K562 (cell line): ENCODE measurements at regions not wholly inside any gene's neighbourhood (a gene's known extent, or its start where the extent isn't known, plus 50 kb on each side); places are given as distances from the start of the nearest gene placed in this dataset.

Experiments
- ATAC-seq: fragments of 200-7000 bp; cut with Tn5 transposase; 3 replicates; pipeline ENCODE4 v1.9.1; 2020; ENCODE audit warnings: moderate library complexity
- BruUV-seq: library from RNA; stranded (reverse); fragments of 400-500 nt; replicated peaks from 2 replicates; lab custom pipeline; 2021; lab: Mats Ljungman, UMichigan
- CTCF ChIA-PET: fragments of 300-600 bp; formaldehyde crosslinking; extraction: SDS; loops from one replicate; lab custom pipeline; 2021; ENCODE audit warnings: low intra/inter-chr PET ratio; lab: Yijun Ruan, JAX
- POLR2A ChIA-PET: fragments of 300-600, 350-650 bp; sonication (Branson Sonifier 250); formaldehyde crosslinking; extraction: SDS; loops from one replicate; lab custom pipeline; 2021; ENCODE audit warnings: antibody characterized with exemption, inconsistent platforms; lab: Yijun Ruan, JAX
- DNase-seq, 4 experiments: peaks; one replicate each; pipeline versions ENCODE4 v3.0.0 to v3.0.0-alpha.2; 2011 to 2018; ENCODE audit warnings: low spot score in 3 of 4, mixed read lengths in 3 of 4; ENCODE audit errors: extremely low read depth in 1 of 4
- FAIRE-seq: peaks from 2 replicates; lab custom pipeline; 2011; peaks lifted over from hg19 to GRCh38; lab: Jason Lieb, UNC
- H2AFZ ChIP-seq: 2 replicates; pipeline ENCODE4 v1.6.0; 2011; ENCODE audit warnings: low read depth, low read length, control low read depth, inconsistent platforms
- H3K27ac ChIP-seq: fragments of 200-600 bp; 3 replicates; pipeline ENCODE4 v1.8.0; 2011; ENCODE audit warnings: low read depth, mild to moderate bottlenecking, control low read depth, inconsistent platforms, low read length, moderate library complexity, mixed read lengths; ENCODE audit errors: extremely low read depth
- H3K27me3 ChIP-seq, 2 experiments: fragments of 300-600 bp in 1 of 2; 2 replicates in 1 of 2; 3 replicates in 1 of 2; pipeline versions ENCODE4 v1.6.0 to v1.8.0; 2011; ENCODE audit warnings: inconsistent platforms in 2 of 2, low read length in 2 of 2, mild to moderate bottlenecking in 1 of 2, mixed read lengths in 1 of 2, moderate library complexity in 1 of 2; ENCODE audit not compliant: control insufficient read depth in 2 of 2, insufficient read depth in 2 of 2
- H3K36me3 ChIP-seq: fragments of 300-600 bp; 3 replicates; pipeline ENCODE4 v1.8.0; 2011; ENCODE audit warnings: mild to moderate bottlenecking, low read length, inconsistent platforms; ENCODE audit not compliant: control insufficient read depth, insufficient read depth
- H3K4me1 ChIP-seq, 2 experiments: fragments of 200-600 bp in 1 of 2; replicated peaks in 1 of 2; 2 replicates in 1 of 2; 3 replicates in 1 of 2; pipeline versions ENCODE4 v1.5.1 to v1.8.0; 2011; ENCODE audit warnings: inconsistent platforms in 2 of 2, low read length in 2 of 2, mild to moderate bottlenecking in 1 of 2, mixed read lengths in 1 of 2, moderate library complexity in 1 of 2; ENCODE audit not compliant: control insufficient read depth in 2 of 2, insufficient read depth in 2 of 2
- H3K4me2 ChIP-seq: 2 replicates; pipeline ENCODE4 v1.6.1; 2011; ENCODE audit warnings: low read length, control low read depth, inconsistent platforms, mixed read lengths; ENCODE audit not compliant: insufficient read depth
- H3K4me3 ChIP-seq: fragments of 200-600 bp; sonication (generic), shearing (Covaris generic); 2 replicates; pipeline ENCODE4 v1.5.1; 2016; ENCODE audit warnings: control low read depth, inconsistent platforms
- H3K79me2 ChIP-seq: fragments of 200-600 bp; 3 replicates; pipeline ENCODE4 v1.8.0; 2011; ENCODE audit warnings: low read length, inconsistent platforms; ENCODE audit not compliant: control insufficient read depth, insufficient read depth
- H3K9ac ChIP-seq, 2 experiments: 2 replicates each; pipeline versions ENCODE4 v1.6.0 to v1.6.1; 2011; ENCODE audit warnings: low read depth in 2 of 2, low read length in 2 of 2, control low read depth in 1 of 2, inconsistent platforms in 1 of 2, mild to moderate bottlenecking in 1 of 2, mixed read lengths in 1 of 2; ENCODE audit not compliant: insufficient read depth in 1 of 2
- H3K9me1 ChIP-seq: one replicate; pipeline ENCODE4 v1.6.0; 2011; ENCODE audit warnings: inconsistent platforms, mild to moderate bottlenecking, low read length, moderate library complexity; ENCODE audit not compliant: control insufficient read depth, insufficient read depth
- H3K9me3 ChIP-seq: replicated peaks from 2 replicates; pipeline ENCODE4 v1.5.1; 2011; ENCODE audit warnings: low read depth, low read length, inconsistent platforms; ENCODE audit not compliant: control insufficient read depth, insufficient read depth
- H4K20me1 ChIP-seq: replicated peaks from 2 replicates; pipeline ENCODE4 v1.6.1; 2011; ENCODE audit warnings: low read length, inconsistent platforms, mixed read lengths; ENCODE audit not compliant: control insufficient read depth, insufficient read depth
- BRD4 ChIP-seq: fragments of 200-600 bp; sonication (generic); IDR thresholded peaks from 2 replicates; pipeline ENCODE4 v1.6.1; 2017; ENCODE audit warnings: inconsistent platforms
- CHD1 ChIP-seq: fragments of 200-600 bp; sonication (generic); IDR thresholded peaks from one replicate; pipeline ENCODE4 v1.6.1; 2012; ENCODE audit warnings: mild to moderate bottlenecking, moderate library complexity, low read length, inconsistent platforms
- GABPA ChIP-seq: fragments of 200-800 bp; sonication (Bioruptor generic); conservative IDR thresholded peaks from 2 replicates; pipeline ENCODE4 v1.6.1; 2016; ENCODE audit warnings: low read depth, missing genetic modification characterization, missing compliant biosample characterization
- GABPB1 ChIP-seq: sonication (generic); formaldehyde crosslinking; IDR thresholded peaks from 2 replicates; pipeline ENCODE4 v1.8.0; 2022; ENCODE audit warnings: mild to moderate bottlenecking, missing genetic modification reagents
- ILF3 ChIP-seq: fragments of 450-650 bp; IDR thresholded peaks from 2 replicates; pipeline ENCODE4 v1.6.1; 2018; ENCODE audit warnings: antibody characterized with exemption, mild to moderate bottlenecking, moderate library complexity, borderline replicate concordance
- MAFF ChIP-seq: IDR thresholded peaks from 2 replicates; pipeline ENCODE4 v1.6.1; 2012; ENCODE audit warnings: low read length, improper control_type of control experiment
- MCM5 ChIP-seq: fragments of 450-650 bp; IDR thresholded peaks from 2 replicates; pipeline ENCODE4 v1.6.1; 2016; ENCODE audit warnings: low read depth
- U2AF2 ChIP-seq: fragments of 200-400 bp; formaldehyde crosslinking; optimal IDR thresholded peaks from 2 replicates; pipeline ENCODE3; 2017; ENCODE audit warnings: low read depth, mild to moderate bottlenecking, low read length
- ZNF232 ChIP-seq: sonication (generic); formaldehyde crosslinking; IDR thresholded peaks from 2 replicates; pipeline ENCODE4 v1.8.0; 2022; ENCODE audit warnings: mild to moderate bottlenecking, missing genetic modification reagents
- WGBS: fragments of 100-300 bp; shearing (Covaris generic); methylation state at CpG from one replicate; pipeline ENCODE4 v1.1.6; 2016; ENCODE audit warnings: low coverage, mixed read lengths; ENCODE audit not compliant: insufficient coverage; ENCODE audit errors: missing lambda C conversion rate; 5-methylcytosine and 5-hydroxymethylcytosine counted together
- in situ Hi-C: fragments of 300-500 bp; cut with MboI; formaldehyde crosslinking; loops from 4 replicates; pipeline ENCODE4 v1.15.0; 2018; ENCODE audit warnings: inconsistent platforms, mixed read lengths
- intact Hi-C: fragments of 100-400 bp; cut with micrococcal nuclease; formaldehyde crosslinking; loops from 2 replicates; pipeline ENCODE4 v1.14.2; 2022
- TF ChIP-seq, protein P1 (sequence below): fragments of 250-450 bp; sonication (Bioruptor Pico); IDR thresholded peaks from 2 replicates; pipeline ENCODE4 v1.5.0; 2021; ENCODE audit warnings: mild to moderate bottlenecking, borderline replicate concordance
- TF ChIP-seq, protein P2 (sequence below): fragments of 450-650 bp; IDR thresholded peaks from 2 replicates; pipeline ENCODE4 v1.6.1; 2016; ENCODE audit warnings: low read depth
- TF ChIP-seq, protein P3 (sequence below), 2 experiments: fragments of 450-650 bp; IDR thresholded peaks; 2 replicates each; pipeline ENCODE4 v1.6.1; 2016

DNA sequence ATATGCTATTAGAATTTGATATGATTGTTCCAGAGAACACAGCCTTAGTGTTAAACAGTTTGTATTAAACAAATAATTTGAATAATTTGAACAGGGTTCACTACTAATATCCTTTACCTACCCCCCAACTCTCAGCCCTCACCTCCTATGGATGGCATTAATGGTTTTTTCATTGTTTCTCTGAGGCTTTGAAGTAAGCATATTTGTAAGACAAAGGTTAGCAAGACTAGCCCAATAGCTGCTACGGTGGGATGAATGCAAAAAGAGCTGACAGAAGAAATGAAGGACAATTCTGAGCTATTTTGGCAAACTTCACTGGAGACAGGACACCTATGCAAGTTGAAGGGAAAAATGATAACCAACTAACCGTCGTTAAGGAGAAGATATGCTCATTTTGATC is 61.6 kb downstream of the ARL4A start:
- H3K4me1 ChIP-seq, result peaks cover 0 to 10% of the 10 kb centered on the region in 2 experiments; a peak in 3 of 5 replicates
- no peak overlapping the region for H3K4me3 ChIP-seq
- H4K20me1 ChIP-seq, result no peaks in the 10 kb centered on the region
- no peak overlapping the region for H3K27ac ChIP-seq
- H2AFZ ChIP-seq, result peak overlapping the region; percentile 53
- H3K9me3 ChIP-seq, result no peaks in the 10 kb centered on the region
- WGBS, result 58% methylated on average over 3 of the region's 3 CpGs
- in situ Hi-C loops (no loop called here), intact Hi-C loops (no loop called here)
- peaks cover 4% of the 10 kb centered on the region; the same call in 1 of the 3 replicates for H3K79me2 ChIP-seq
- DNase-seq (no peak), FAIRE-seq (no peak), ATAC-seq (no peak)
- H3K4me2 ChIP-seq, result no peak overlapping the region
- no TSS peak for BruUV-seq
- H3K27me3 ChIP-seq, result no peaks in the 10 kb centered on the region
- H3K9me1 ChIP-seq, result no peaks in the 10 kb centered on the region
- CTCF ChIA-PET, result no interaction called here
- H3K9ac ChIP-seq, result no peak overlapping the region
- H3K36me3 ChIP-seq, result no peaks in the 10 kb centered on the region
- POLR2A ChIA-PET, result interaction anchor here (0.8 to 1.9 kb wide), 4 partner anchors 9 to 48 kb away, joined by 3 to 5 read pairs (median 3); no protein-coding TSS in a partner anchor
- no peak for TF ChIP-seq MAFF
- no peak for TF ChIP-seq GABPB1 (CRISPR knock-in tag)
- no peak for TF ChIP-seq ZNF232 (CRISPR knock-in tag)
- no peak for TF ChIP-seq CHD1
- TF ChIP-seq GABPA (tag), result no peak
- TF ChIP-seq, protein P1, sequence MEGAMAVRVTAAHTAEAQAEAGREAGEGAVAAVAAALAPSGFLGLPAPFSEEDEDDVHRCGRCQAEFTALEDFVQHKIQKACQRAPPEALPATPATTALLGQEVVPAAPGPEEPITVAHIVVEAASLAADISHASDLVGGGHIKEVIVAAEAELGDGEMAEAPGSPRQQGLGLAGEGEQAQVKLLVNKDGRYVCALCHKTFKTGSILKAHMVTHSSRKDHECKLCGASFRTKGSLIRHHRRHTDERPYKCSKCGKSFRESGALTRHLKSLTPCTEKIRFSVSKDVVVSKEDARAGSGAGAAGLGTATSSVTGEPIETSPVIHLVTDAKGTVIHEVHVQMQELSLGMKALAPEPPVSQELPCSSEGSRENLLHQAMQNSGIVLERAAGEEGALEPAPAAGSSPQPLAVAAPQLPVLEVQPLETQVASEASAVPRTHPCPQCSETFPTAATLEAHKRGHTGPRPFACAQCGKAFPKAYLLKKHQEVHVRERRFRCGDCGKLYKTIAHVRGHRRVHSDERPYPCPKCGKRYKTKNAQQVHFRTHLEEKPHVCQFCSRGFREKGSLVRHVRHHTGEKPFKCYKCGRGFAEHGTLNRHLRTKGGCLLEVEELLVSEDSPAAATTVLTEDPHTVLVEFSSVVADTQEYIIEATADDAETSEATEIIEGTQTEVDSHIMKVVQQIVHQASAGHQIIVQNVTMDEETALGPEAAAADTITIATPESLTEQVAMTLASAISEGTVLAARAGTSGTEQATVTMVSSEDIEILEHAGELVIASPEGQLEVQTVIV (CRISPR knock-in tag), result no peak
- TF ChIP-seq U2AF2, result no peak
- TF ChIP-seq, protein P2, sequence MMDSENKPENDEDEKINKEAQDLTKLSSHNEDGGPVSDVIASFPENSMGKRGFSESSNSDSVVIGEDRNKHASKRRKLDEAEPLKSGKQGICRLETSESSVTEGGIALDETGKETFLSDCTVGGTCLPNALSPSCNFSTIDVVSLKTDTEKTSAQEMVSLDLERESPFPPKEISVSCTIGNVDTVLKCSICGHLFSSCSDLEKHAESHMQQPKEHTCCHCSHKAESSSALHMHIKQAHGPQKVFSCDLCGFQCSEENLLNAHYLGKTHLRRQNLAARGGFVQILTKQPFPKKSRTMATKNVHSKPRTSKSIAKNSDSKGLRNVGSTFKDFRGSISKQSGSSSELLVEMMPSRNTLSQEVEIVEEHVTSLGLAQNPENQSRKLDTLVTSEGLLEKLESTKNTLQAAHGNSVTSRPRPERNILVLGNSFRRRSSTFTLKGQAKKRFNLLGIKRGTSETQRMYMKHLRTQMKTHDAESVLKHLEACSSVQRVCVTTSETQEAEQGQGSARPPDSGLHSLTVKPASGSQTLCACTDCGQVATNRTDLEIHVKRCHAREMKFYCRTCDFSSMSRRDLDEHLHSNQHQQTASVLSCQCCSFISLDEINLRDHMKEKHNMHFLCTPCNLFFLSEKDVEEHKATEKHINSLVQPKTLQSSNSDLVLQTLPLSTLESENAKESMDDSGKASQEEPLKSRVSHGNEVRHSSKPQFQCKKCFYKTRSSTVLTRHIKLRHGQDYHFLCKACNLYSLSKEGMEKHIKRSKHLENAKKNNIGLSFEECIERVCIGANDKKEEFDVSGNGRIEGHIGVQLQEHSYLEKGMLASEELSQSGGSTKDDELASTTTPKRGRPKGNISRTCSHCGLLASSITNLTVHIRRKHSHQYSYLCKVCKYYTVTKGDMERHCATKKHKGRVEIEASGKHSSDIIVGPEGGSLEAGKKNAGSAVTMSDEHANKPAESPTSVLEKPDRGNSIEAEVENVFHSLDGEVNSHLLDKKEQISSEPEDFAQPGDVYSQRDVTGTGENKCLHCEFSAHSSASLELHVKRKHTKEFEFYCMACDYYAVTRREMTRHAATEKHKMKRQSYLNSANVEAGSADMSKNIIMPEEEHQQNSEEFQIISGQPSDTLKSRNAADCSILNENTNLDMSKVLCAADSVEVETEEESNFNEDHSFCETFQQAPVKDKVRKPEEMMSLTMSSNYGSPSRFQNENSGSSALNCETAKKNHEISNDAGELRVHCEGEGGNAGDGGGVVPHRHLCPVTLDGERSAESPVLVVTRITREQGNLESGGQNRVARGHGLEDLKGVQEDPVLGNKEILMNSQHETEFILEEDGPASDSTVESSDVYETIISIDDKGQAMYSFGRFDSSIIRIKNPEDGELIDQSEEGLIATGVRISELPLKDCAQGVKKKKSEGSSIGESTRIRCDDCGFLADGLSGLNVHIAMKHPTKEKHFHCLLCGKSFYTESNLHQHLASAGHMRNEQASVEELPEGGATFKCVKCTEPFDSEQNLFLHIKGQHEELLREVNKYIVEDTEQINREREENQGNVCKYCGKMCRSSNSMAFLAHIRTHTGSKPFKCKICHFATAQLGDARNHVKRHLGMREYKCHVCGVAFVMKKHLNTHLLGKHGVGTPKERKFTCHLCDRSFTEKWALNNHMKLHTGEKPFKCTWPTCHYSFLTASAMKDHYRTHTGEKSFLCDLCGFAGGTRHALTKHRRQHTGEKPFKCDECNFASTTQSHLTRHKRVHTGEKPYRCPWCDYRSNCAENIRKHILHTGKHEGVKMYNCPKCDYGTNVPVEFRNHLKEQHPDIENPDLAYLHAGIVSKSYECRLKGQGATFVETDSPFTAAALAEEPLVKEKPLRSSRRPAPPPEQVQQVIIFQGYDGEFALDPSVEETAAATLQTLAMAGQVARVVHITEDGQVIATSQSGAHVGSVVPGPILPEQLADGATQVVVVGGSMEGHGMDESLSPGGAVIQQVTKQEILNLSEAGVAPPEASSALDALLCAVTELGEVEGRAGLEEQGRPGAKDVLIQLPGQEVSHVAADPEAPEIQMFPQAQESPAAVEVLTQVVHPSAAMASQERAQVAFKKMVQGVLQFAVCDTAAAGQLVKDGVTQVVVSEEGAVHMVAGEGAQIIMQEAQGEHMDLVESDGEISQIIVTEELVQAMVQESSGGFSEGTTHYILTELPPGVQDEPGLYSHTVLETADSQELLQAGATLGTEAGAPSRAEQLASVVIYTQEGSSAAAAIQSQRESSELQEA, result no peak
- TF ChIP-seq, protein P3, sequence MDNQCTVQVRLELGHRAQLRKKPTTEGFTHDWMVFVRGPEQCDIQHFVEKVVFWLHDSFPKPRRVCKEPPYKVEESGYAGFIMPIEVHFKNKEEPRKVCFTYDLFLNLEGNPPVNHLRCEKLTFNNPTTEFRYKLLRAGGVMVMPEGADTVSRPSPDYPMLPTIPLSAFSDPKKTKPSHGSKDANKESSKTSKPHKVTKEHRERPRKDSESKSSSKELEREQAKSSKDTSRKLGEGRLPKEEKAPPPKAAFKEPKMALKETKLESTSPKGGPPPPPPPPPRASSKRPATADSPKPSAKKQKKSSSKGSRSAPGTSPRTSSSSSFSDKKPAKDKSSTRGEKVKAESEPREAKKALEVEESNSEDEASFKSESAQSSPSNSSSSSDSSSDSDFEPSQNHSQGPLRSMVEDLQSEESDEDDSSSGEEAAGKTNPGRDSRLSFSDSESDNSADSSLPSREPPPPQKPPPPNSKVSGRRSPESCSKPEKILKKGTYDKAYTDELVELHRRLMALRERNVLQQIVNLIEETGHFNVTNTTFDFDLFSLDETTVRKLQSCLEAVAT (IDR thresholded peaks at IDR 0.05), result no peak
- TF ChIP-seq MCM5, result no peak
- no peak for TF ChIP-seq BRD4
- no peak for TF ChIP-seq ILF3
